Heart right ventricle (tissue), 16 donors: ENCODE measurements at regions not wholly inside any gene's neighbourhood (a gene's known extent, or its start where the extent isn't known, plus 50 kb on each side); places are given as distances from the start of the nearest gene placed in this dataset.

Experiments used
- ATAC-seq, 8 donors: fragments of 200-7000 bp; cut with Tn5 transposase; one replicate each; pipeline ENCODE4 v1.9.1; 2020; ENCODE audit warnings: mild to moderate bottlenecking in 8 of 8, moderate library complexity in 8 of 8, moderate number of reproducible peaks in 1 of 8
- DNase-seq, 2 donors: peaks; one replicate each; pipeline ENCODE4 v3.0.0-alpha.2; 2020
- H3K27ac ChIP-seq, 10 donors: fragments of 200-600 bp; sonication (generic) in 2 of 10; one replicate each; pipeline versions ENCODE4 v1.5.0 to v1.8.0; 2020 to 2022; ENCODE audit warnings: mild to moderate bottlenecking in 3 of 10
- H3K27me3 ChIP-seq, 7 donors: fragments of 200-600 bp; one replicate each; pipeline ENCODE4 v1.8.0; 2021 to 2022; ENCODE audit warnings: mild to moderate bottlenecking in 2 of 7
- H3K36me3 ChIP-seq, 9 donors: fragments of 200-600 bp; sonication (generic) in 1 of 9; one replicate each; pipeline versions ENCODE4 v1.5.0 to v1.8.0; 2020 to 2022; ENCODE audit warnings: mild to moderate bottlenecking in 2 of 9
- H3K4me1 ChIP-seq, 9 donors: fragments of 200-600 bp; sonication (generic) in 1 of 9; one replicate each; pipeline versions ENCODE4 v1.5.0 to v1.8.0; 2020 to 2022; ENCODE audit warnings: mild to moderate bottlenecking in 4 of 9
- H3K4me3 ChIP-seq, 10 donors: fragments of 200-600 bp; sonication (generic) in 2 of 10; one replicate each; pipeline versions ENCODE4 v1.5.0 to v1.8.0; 2020 to 2022; ENCODE audit warnings: mild to moderate bottlenecking in 7 of 10, moderate library complexity in 2 of 10
- H3K9me3 ChIP-seq, 11 donors: fragments of 200-600 bp in 10 of 11; sonication (generic) in 2 of 11; one replicate each; pipeline versions ENCODE4 v1.5.0 to v1.8.0; 2013 to 2022; ENCODE audit warnings: mild to moderate bottlenecking in 2 of 11, control low read depth in 1 of 11, moderate library complexity in 1 of 11
- CTCF ChIP-seq, 9 donors: fragments of 200-600 bp; sonication (generic) in 2 of 9; IDR thresholded peaks; one replicate each; pipeline versions ENCODE4 v1.5.0 to v1.8.0; 2021 to 2022; ENCODE audit warnings: antibody characterized with exemption in 9 of 9, mild to moderate bottlenecking in 5 of 9, moderate library complexity in 1 of 9
- WGBS, 2 donors: extraction: QIAGEN DNeasy Blood & Tissue Kit; methylation state at CpG; one replicate each; pipeline ENCODE4 v1.1.7; 2013; ENCODE audit warnings: inconsistent platforms in 1 of 2; 5-methylcytosine and 5-hydroxymethylcytosine counted together
- intact Hi-C, 10 donors: fragments of 100-400 bp; cut with DNase I; formaldehyde crosslinking; loops; one replicate each; pipeline versions ENCODE4 v1.11.1 to v1.14.2; 2022
- donor health status: Arrhythmogenic right ventricular cardiomyopathy.
- donor health status: ischemic (EF 13 %, LVEDD 7.1; RV severe dilation, severe dysfunction).
- donor health status: healthy with polysubstance abuse.
- donor health status: DM: no; HTN: yes; CAD: no.
- donor health status: DM: no; HTN: no; CAD: no.
- donor health status: ischemic (EF 25% LVEDD 6.9; RV normal size, moderate dysfunction).
- donor health status: ischemic (EF 25% LVEDD 5.7; RV mildly dilated, moderate dysfunction).
- donor health status: healthy.
- donor health status: DM: yes; HTN: yes; CAD: no.
- donor health status: Ischemic cardiomyopathy.
- donor health status: ischemic (EF 35%, LVEDD 5.7; RV mildly dilated, moderate dysfunction).
- donor health status: nonischemic (EF 11% LVEDD 7.7; RV severe dilation, severe dysfunction).
- donor health status: DM: yes; HTN: yes; CAD: no.
- donor health status: PGD.
- donor health status: ischemic (EF 29% LVEDD 5.4; RV normal size, mild dysfunction).
- donor health status: nonischemic (EF 23%, LVEDD 6.1; RV moderate dilation, normal function).

- H3K27ac ChIP-seq, result no peak overlapping the region
- intact Hi-C loops, result no loop called here
- no peaks in the 10 kb centered on the region for H3K9me3 ChIP-seq
- DNase-seq (no peak), ATAC-seq (no peak)
- H3K4me1 ChIP-seq, result no peaks in the 10 kb centered on the region
- 79 to 95% methylated on average over 1 of the region's 1 CpG for whole genome bisulfite sequencing, 2 donors
- H3K36me3 ChIP-seq, result no peaks in the 10 kb centered on the region
- H3K4me3 ChIP-seq, result no peak overlapping the region
- no peak for TF ChIP-seq CTCF (IDR thresholded peaks at IDR 0.05)
- H3K27me3 ChIP-seq, result peaks cover 0 to 5% (median 0%) of the 10 kb centered on the region in 7 donors
Measured at GRCh38 chr11:79694368-79694767, 253.5 kb upstream of the TENM4 start.

- intact Hi-C loops, result no loop called here
- no peak for TF ChIP-seq CTCF (IDR thresholded peaks at IDR 0.05)
- H3K36me3 ChIP-seq, result no peaks in the 10 kb centered on the region
Measured at GRCh38 chr11:79691445-79691844, 250.6 kb upstream of the TENM4 start.

GRCh38 chr11:79686703-79687419 lies 246.0 kb upstream of the TENM4 start:
- Histone ChIP-seq H3K4me3 (no peak overlapping the region), H3K27me3 (peaks cover 0 to 5% (median 0%) of the 10 kb centered on the region in 7 donors), H3K9me3 (no peaks in the 10 kb centered on the region), H3K4me1 (no peaks in the 10 kb centered on the region), H3K36me3 (no peaks in the 10 kb centered on the region), H3K27ac (no peak overlapping the region)
- ATAC-seq (no peak), DNase-seq (no peak)
- no peak for TF ChIP-seq CTCF (IDR thresholded peaks at IDR 0.05)
- intact Hi-C loops, result no loop called here
- 75 to 78% methylated on average over 5 of the region's 5 CpGs for WGBS, 2 donors

More at GRCh38 chr11:79691445-79691844, 250.6 kb upstream of the TENM4 start:
- Histone ChIP-seq H3K9me3 (no peaks in the 10 kb centered on the region), H3K4me1 (no peaks in the 10 kb centered on the region), H3K27me3 (no peaks in the 10 kb centered on the region), H3K4me3 (no peak overlapping the region), H3K27ac (no peak overlapping the region)
- 83 to 88% methylated on average over 2 of the region's 2 CpGs for WGBS, 2 donors
- DNase-seq, result no peak
- ATAC-seq, result no peak

- no peak for ATAC-seq
- no peak overlapping the region for H3K27ac ChIP-seq
- no peaks in the 10 kb centered on the region for H3K36me3 ChIP-seq
- H3K4me3 ChIP-seq, result no peak overlapping the region
- peaks cover 0 to 8% (median 0%) of the 10 kb centered on the region in 7 donors for H3K27me3 ChIP-seq
- intact Hi-C loops, result no loop called here
- no peak for TF ChIP-seq CTCF (IDR thresholded peaks at IDR 0.05)
- 64 to 81% methylated on average over 1 of the region's 1 CpG for WGBS, 2 donors
- no peaks in the 10 kb centered on the region for H3K9me3 ChIP-seq
- no peaks in the 10 kb centered on the region for H3K4me1 ChIP-seq
- DNase-seq, result no peak
Measured at GRCh38 chr11:79683930-79684329, 243.1 kb upstream of the TENM4 start.
